BJ (cell line): ENCODE measurements at regions not wholly inside any gene's neighbourhood (a gene's known extent, or its start where the extent isn't known, plus 50 kb on each side); places are given as distances from the start of the nearest gene placed in this dataset.

Source experiments
- CTCF ChIA-PET: fragments of 350-600 bp; formaldehyde crosslinking; extraction: SDS; loops from one replicate; lab custom pipeline; 2021; ENCODE audit warnings: antibody characterized with exemption, inconsistent platforms; lab: Yijun Ruan, JAX
- POLR2A ChIA-PET: fragments of 300-600 bp; sonication (Branson Sonifier 250); formaldehyde crosslinking; extraction: SDS; loops from one replicate; lab custom pipeline; 2021; ENCODE audit warnings: antibody characterized with exemption; lab: Charles Lee
- DNase-seq: peaks from one replicate; pipeline ENCODE4 v3.0.0-alpha.2; 2011; ENCODE audit warnings: low read depth
- H3K27me3 ChIP-seq: 2 replicates; pipeline ENCODE4 v1.6.0; 2011; ENCODE audit warnings: low read length; ENCODE audit not compliant: control insufficient read depth, insufficient read depth
- H3K36me3 ChIP-seq: 2 replicates; pipeline ENCODE4 v1.5.1; 2011; ENCODE audit warnings: low read length; ENCODE audit not compliant: control insufficient read depth, insufficient read depth
- H3K4me3 ChIP-seq: 2 replicates; pipeline ENCODE4 v1.5.1; 2011; ENCODE audit warnings: low read depth, mild to moderate bottlenecking, control low read depth, low read length
- CTCF ChIP-seq: IDR thresholded peaks from 2 replicates; pipeline ENCODE4 v1.5.1; 2011; ENCODE audit warnings: low read depth, mild to moderate bottlenecking, control low read depth, inconsistent platforms, low read length, moderate library complexity; ENCODE audit not compliant: insufficient read depth

- TF ChIP-seq CTCF = no peak
- Histone ChIP-seq H3K4me3 (no peak overlapping the region), H3K36me3 (no peaks in the 10 kb centered on the region), H3K27me3 (peaks cover 1% of the 10 kb centered on the region; the same call in 1 of the 2 replicates)
- CTCF ChIA-PET = interaction anchor here (1.0 kb wide), 1 partner anchor 34 kb away, joined by 3 read pairs; no protein-coding TSS in a partner anchor
- POLR2A ChIA-PET = no interaction called here
- no peak for DNase-seq
Measured at GRCh38 chr15:70179309-70179892, 81.7 kb upstream of the TLE3 start.

GRCh38 chr15:70178335-70179084, 80.8 kb upstream of the TLE3 start:
- ChIA-PET POLR2A (no interaction called here), CTCF (interaction anchor here (1.0 to 1.2 kb wide), 2 partner anchors 11 to 35 kb away, joined by 3 read pairs; no protein-coding TSS in a partner anchor)
- H3K27me3 ChIP-seq = peaks cover 1% of the 10 kb centered on the region; the same call in 1 of the 2 replicates
- TF ChIP-seq CTCF = no peak
- H3K36me3 ChIP-seq = no peaks in the 10 kb centered on the region
- H3K4me3 ChIP-seq = no peak overlapping the region
- DNase-seq = no peak

- H3K27me3 ChIP-seq = peaks cover 12% of the 10 kb centered on the region
- DNase-seq = no peak
- no peak for TF ChIP-seq CTCF
- no peaks in the 10 kb centered on the region for H3K36me3 ChIP-seq
- ChIA-PET POLR2A (no interaction called here), CTCF (no interaction called here)
- no peak overlapping the region for H3K4me3 ChIP-seq
Measured at GRCh38 chr15:70172566-70173225, 75.0 kb upstream of the TLE3 start.

- no peak overlapping the region for H3K4me3 ChIP-seq
- CTCF ChIA-PET = interaction anchor here (0.6 kb wide), 1 partner anchor 748 kb away, joined by 3 read pairs; no protein-coding TSS in a partner anchor
- no peak for TF ChIP-seq CTCF
- POLR2A ChIA-PET = no interaction called here
- no peaks in the 10 kb centered on the region for H3K36me3 ChIP-seq
- DNase-seq = no peak
- H3K27me3 ChIP-seq = peaks cover 12% of the 10 kb centered on the region
Measured at GRCh38 chr15:70172124-70172523, 74.4 kb upstream of the TLE3 start.
